ENCODE measurements at regions not wholly inside any gene's neighbourhood (a gene's known extent, or its start where the extent isn't known, plus 50 kb on each side); places are given as distances from the start of the nearest gene placed in this dataset.

GRCh38 chr10:62732841-62733653, 71.5 kb upstream of the ADO start:
- Mint-ChIP-seq H3K27ac (no peak overlapping the region), H3K27me3 (ENCODE audit: insufficient read depth, low read depth) (peaks cover 3% of the 10 kb centered on the region), H3K9me3 (no peaks in the 10 kb centered on the region), H3K4me1 (no peaks in the 10 kb centered on the region), H3K36me3 (no peaks in the 10 kb centered on the region), H3K4me3 (no peak overlapping the region)
- no peak overlapping the region for H3K4me3 ChIP-seq
- H3K79me2 ChIP-seq (ENCODE audit: low read depth) = no peaks in the 10 kb centered on the region
- no peak overlapping the region for H3K27ac ChIP-seq
- no peaks in the 10 kb centered on the region for H3K27me3 ChIP-seq
- H4K20me1 ChIP-seq (ENCODE audit: low read depth) = no peaks in the 10 kb centered on the region
- H3K4me1 ChIP-seq = no peaks in the 10 kb centered on the region
- H2AFZ ChIP-seq (replicated peaks) = no peak overlapping the region
- H3K4me2 ChIP-seq = no peak overlapping the region
- H3K36me3 ChIP-seq = no peaks in the 10 kb centered on the region
- DNase-seq (ENCODE audit: low spot score) = no peak
- TF ChIP-seq EZH2phosphoT487 (IDR thresholded peaks at IDR 0.05) (no peak), EZH2 (IDR thresholded peaks at IDR 0.05) (no peak), CTCF (IDR thresholded peaks at IDR 0.05) (no peak)
- H3K9ac ChIP-seq = no peak overlapping the region
- H3F3A ChIP-seq (ENCODE audit: low read depth) = no peaks in the 10 kb centered on the region
- no peaks in the 10 kb centered on the region for H3K9me3 ChIP-seq (ENCODE audit: low read depth)

- Mint-ChIP-seq H3K27me3 (ENCODE audit: insufficient read depth, low read depth) (peaks cover 3% of the 10 kb centered on the region), H3K4me3 (no peak overlapping the region)
- H3K9ac ChIP-seq = no peak overlapping the region
Measured at GRCh38 chr10:62733654-62734293, 70.7 kb upstream of the ADO start.

GRCh38 chr10:62734781-62735463, 69.6 kb upstream of the ADO start:
- H3K27me3 Mint-ChIP-seq (ENCODE audit: insufficient read depth, low read depth) = peaks cover 3% of the 10 kb centered on the region
- H4K20me1 ChIP-seq (ENCODE audit: low read depth) = no peaks in the 10 kb centered on the region
- no peak for DNase-seq (ENCODE audit: low spot score)
- no peak overlapping the region for H2AFZ ChIP-seq (replicated peaks)
- no peak for TF ChIP-seq EZH2phosphoT487 (IDR thresholded peaks at IDR 0.05)
- TF ChIP-seq EZH2 (IDR thresholded peaks at IDR 0.05) = no peak
- TF ChIP-seq CTCF (IDR thresholded peaks at IDR 0.05) = no peak
- H3F3A ChIP-seq (ENCODE audit: low read depth) = no peaks in the 10 kb centered on the region
- H3K4me1 Mint-ChIP-seq = no peaks in the 10 kb centered on the region
- H3K4me3 Mint-ChIP-seq = no peak overlapping the region
- H3K4me3 ChIP-seq = no peak overlapping the region
- no peaks in the 10 kb centered on the region for H3K4me1 ChIP-seq
- no peak overlapping the region for H3K4me2 ChIP-seq
- no peak overlapping the region for H3K27ac Mint-ChIP-seq
- H3K9ac ChIP-seq = no peak overlapping the region
- no peaks in the 10 kb centered on the region for H3K9me3 Mint-ChIP-seq
- H3K79me2 ChIP-seq (ENCODE audit: low read depth) = no peaks in the 10 kb centered on the region
- H3K9me3 ChIP-seq (ENCODE audit: low read depth) = no peaks in the 10 kb centered on the region
- no peaks in the 10 kb centered on the region for H3K27me3 ChIP-seq
- no peak overlapping the region for H3K27ac ChIP-seq
- H3K36me3 ChIP-seq = no peaks in the 10 kb centered on the region
- H3K36me3 Mint-ChIP-seq = no peaks in the 10 kb centered on the region

More at GRCh38 chr10:62733654-62734293, 70.7 kb upstream of the ADO start:
- no peaks in the 10 kb centered on the region for H3K27me3 ChIP-seq
- DNase-seq (ENCODE audit: low spot score) = no peak
- H3K79me2 ChIP-seq (ENCODE audit: low read depth) = no peaks in the 10 kb centered on the region
- Mint-ChIP-seq H3K36me3 (no peaks in the 10 kb centered on the region), H3K27ac (no peak overlapping the region), H3K9me3 (no peaks in the 10 kb centered on the region), H3K4me1 (no peaks in the 10 kb centered on the region)
- TF ChIP-seq EZH2 (IDR thresholded peaks at IDR 0.05) = no peak
- no peak for TF ChIP-seq CTCF (IDR thresholded peaks at IDR 0.05)
- TF ChIP-seq EZH2phosphoT487 (IDR thresholded peaks at IDR 0.05) = no peak
- H3K36me3 ChIP-seq = no peaks in the 10 kb centered on the region
- H3K4me2 ChIP-seq = no peak overlapping the region
- H3K4me3 ChIP-seq = no peak overlapping the region
- H3K27ac ChIP-seq = no peak overlapping the region
- no peaks in the 10 kb centered on the region for H3K9me3 ChIP-seq (ENCODE audit: low read depth)
- H3K4me1 ChIP-seq = no peaks in the 10 kb centered on the region
- no peaks in the 10 kb centered on the region for H4K20me1 ChIP-seq (ENCODE audit: low read depth)
- H2AFZ ChIP-seq (replicated peaks) = no peak overlapping the region
- H3F3A ChIP-seq (ENCODE audit: low read depth) = no peaks in the 10 kb centered on the region

Measured in neural progenitor cell (in vitro differentiated cells).